Heart right ventricle (tissue), 16 donors: ENCODE measurements at regions not wholly inside any gene's neighbourhood (a gene's known extent, or its start where the extent isn't known, plus 50 kb on each side); places are given as distances from the start of the nearest gene placed in this dataset.

Experiments
- ATAC-seq, 8 donors: fragments of 200-7000 bp; cut with Tn5 transposase; one replicate each; pipeline ENCODE4 v1.9.1; 2020; ENCODE audit warnings: mild to moderate bottlenecking in 8 of 8, moderate library complexity in 8 of 8, moderate number of reproducible peaks in 1 of 8
- DNase-seq, 2 donors: peaks; one replicate each; pipeline ENCODE4 v3.0.0-alpha.2; 2020
- H3K27ac ChIP-seq, 10 donors: fragments of 200-600 bp; sonication (generic) in 2 of 10; one replicate each; pipeline versions ENCODE4 v1.5.0 to v1.8.0; 2020 to 2022; ENCODE audit warnings: mild to moderate bottlenecking in 3 of 10
- H3K27me3 ChIP-seq, 7 donors: fragments of 200-600 bp; one replicate each; pipeline ENCODE4 v1.8.0; 2021 to 2022; ENCODE audit warnings: mild to moderate bottlenecking in 2 of 7
- H3K36me3 ChIP-seq, 9 donors: fragments of 200-600 bp; sonication (generic) in 1 of 9; one replicate each; pipeline versions ENCODE4 v1.5.0 to v1.8.0; 2020 to 2022; ENCODE audit warnings: mild to moderate bottlenecking in 2 of 9
- H3K4me1 ChIP-seq, 9 donors: fragments of 200-600 bp; sonication (generic) in 1 of 9; one replicate each; pipeline versions ENCODE4 v1.5.0 to v1.8.0; 2020 to 2022; ENCODE audit warnings: mild to moderate bottlenecking in 4 of 9
- H3K4me3 ChIP-seq, 10 donors: fragments of 200-600 bp; sonication (generic) in 2 of 10; one replicate each; pipeline versions ENCODE4 v1.5.0 to v1.8.0; 2020 to 2022; ENCODE audit warnings: mild to moderate bottlenecking in 7 of 10, moderate library complexity in 2 of 10
- H3K9me3 ChIP-seq, 11 donors: fragments of 200-600 bp in 10 of 11; sonication (generic) in 2 of 11; one replicate each; pipeline versions ENCODE4 v1.5.0 to v1.8.0; 2013 to 2022; ENCODE audit warnings: mild to moderate bottlenecking in 2 of 11, control low read depth in 1 of 11, moderate library complexity in 1 of 11
- CTCF ChIP-seq, 9 donors: fragments of 200-600 bp; sonication (generic) in 2 of 9; IDR thresholded peaks; one replicate each; pipeline versions ENCODE4 v1.5.0 to v1.8.0; 2021 to 2022; ENCODE audit warnings: antibody characterized with exemption in 9 of 9, mild to moderate bottlenecking in 5 of 9, moderate library complexity in 1 of 9
- WGBS, 2 donors: extraction: QIAGEN DNeasy Blood & Tissue Kit; methylation state at CpG; one replicate each; pipeline ENCODE4 v1.1.7; 2013; ENCODE audit warnings: inconsistent platforms in 1 of 2; 5-methylcytosine and 5-hydroxymethylcytosine counted together
- intact Hi-C, 10 donors: fragments of 100-400 bp; cut with DNase I; formaldehyde crosslinking; loops; one replicate each; pipeline versions ENCODE4 v1.11.1 to v1.14.2; 2022
- donor health status: Arrhythmogenic right ventricular cardiomyopathy.
- donor health status: ischemic (EF 13 %, LVEDD 7.1; RV severe dilation, severe dysfunction).
- donor health status: healthy with polysubstance abuse.
- donor health status: DM: no; HTN: yes; CAD: no.
- donor health status: DM: no; HTN: no; CAD: no.
- donor health status: ischemic (EF 25% LVEDD 6.9; RV normal size, moderate dysfunction).
- donor health status: ischemic (EF 25% LVEDD 5.7; RV mildly dilated, moderate dysfunction).
- donor health status: healthy.
- donor health status: DM: yes; HTN: yes; CAD: no.
- donor health status: Ischemic cardiomyopathy.
- donor health status: ischemic (EF 35%, LVEDD 5.7; RV mildly dilated, moderate dysfunction).
- donor health status: nonischemic (EF 11% LVEDD 7.7; RV severe dilation, severe dysfunction).
- donor health status: DM: yes; HTN: yes; CAD: no.
- donor health status: PGD.
- donor health status: ischemic (EF 29% LVEDD 5.4; RV normal size, mild dysfunction).
- donor health status: nonischemic (EF 23%, LVEDD 6.1; RV moderate dilation, normal function).

GRCh38 chr1:25020851-25021590 is 90.9 kb upstream of the RUNX3 start:
- Histone ChIP-seq H3K4me3 (no peak overlapping the region), H3K36me3 (no peaks in the 10 kb centered on the region), H3K27ac (peak overlapping the region in 1 of 10 donors; percentile 84), H3K4me1 (peaks cover 7 to 39% (median 13%) of the 10 kb centered on the region in 9 donors), H3K9me3 (no peaks in the 10 kb centered on the region), H3K27me3 (peaks cover 0 to 12% (median 3%) of the 10 kb centered on the region in 7 donors)
- DNase-seq (no peak), ATAC-seq (no peak)
- WGBS, 2 donors: 70 to 82% methylated on average over 22 of the region's 22 CpGs
- intact Hi-C loops: no loop called here
- TF ChIP-seq CTCF (IDR thresholded peaks at IDR 0.05): no peak

- H3K4me1 ChIP-seq: peaks cover 7 to 39% (median 13%) of the 10 kb centered on the region in 9 donors
- 81% methylated on average over 15 of the region's 15 CpGs for WGBS, 2 donors
- ATAC-seq: no peak
- no peaks in the 10 kb centered on the region for H3K9me3 ChIP-seq
- no peak for TF ChIP-seq CTCF (IDR thresholded peaks at IDR 0.05)
- intact Hi-C loops: no loop called here
- H3K4me3 ChIP-seq: no peak overlapping the region
- H3K36me3 ChIP-seq: no peaks in the 10 kb centered on the region
- peak overlapping the region in 1 of 10 donors; percentile 84 for H3K27ac ChIP-seq
- no peak for DNase-seq
- H3K27me3 ChIP-seq: peaks cover 0 to 13% (median 3%) of the 10 kb centered on the region in 7 donors
Observed at GRCh38 chr1:25020173-25020845, 90.2 kb upstream of the RUNX3 start.

- TF ChIP-seq CTCF (IDR thresholded peaks at IDR 0.05): no peak
- intact Hi-C loops: no loop called here
- Histone ChIP-seq H3K27me3 (peaks cover 0 to 15% (median 2%) of the 10 kb centered on the region in 7 donors), H3K4me1 (peaks cover 7 to 39% (median 13%) of the 10 kb centered on the region in 9 donors), H3K36me3 (no peaks in the 10 kb centered on the region), H3K9me3 (no peaks in the 10 kb centered on the region), H3K4me3 (no peak overlapping the region), H3K27ac (no peak overlapping the region)
- 89 to 91% methylated on average over 13 of the region's 13 CpGs for WGBS, 2 donors
- ATAC-seq (no peak), DNase-seq (no peak)
Observed at GRCh38 chr1:25019337-25020172, 89.5 kb upstream of the RUNX3 start.

- ATAC-seq (no peak), DNase-seq (no peak)
- intact Hi-C loops: no loop called here
- H3K4me1 ChIP-seq: peaks cover 7 to 37% (median 13%) of the 10 kb centered on the region in 9 donors
- no peak for TF ChIP-seq CTCF (IDR thresholded peaks at IDR 0.05)
- no peaks in the 10 kb centered on the region for H3K36me3 ChIP-seq
- no peaks in the 10 kb centered on the region for H3K9me3 ChIP-seq
- peaks cover 0 to 15% (median 3%) of the 10 kb centered on the region in 7 donors for H3K27me3 ChIP-seq
- H3K4me3 ChIP-seq: no peak overlapping the region
- 90 to 94% methylated on average over 5 of the region's 5 CpGs for WGBS, 2 donors
- no peak overlapping the region for H3K27ac ChIP-seq
Observed at GRCh38 chr1:25018943-25019336, 88.9 kb upstream of the RUNX3 start.
